COLO668 (cell line): ENCODE measurements at regions not wholly inside any gene's neighbourhood (a gene's known extent, or its start where the extent isn't known, plus 50 kb on each side); places are given as distances from the start of the nearest gene placed in this dataset.
A peak's percentile ranks its signal among the peaks of the same experiment; 100 is the strongest.
"Not testable (repeated sequence)": the region's sequence is repeated elsewhere in the genome, so short reads cannot be mapped to it uniquely, and the experiment has no call there.

Experiments
- DNase-seq: peaks from one replicate; lab custom pipeline; 2025; ENCODE audit not compliant: unreplicated experiment; lab: John Stamatoyannopoulos, UW

DNA sequence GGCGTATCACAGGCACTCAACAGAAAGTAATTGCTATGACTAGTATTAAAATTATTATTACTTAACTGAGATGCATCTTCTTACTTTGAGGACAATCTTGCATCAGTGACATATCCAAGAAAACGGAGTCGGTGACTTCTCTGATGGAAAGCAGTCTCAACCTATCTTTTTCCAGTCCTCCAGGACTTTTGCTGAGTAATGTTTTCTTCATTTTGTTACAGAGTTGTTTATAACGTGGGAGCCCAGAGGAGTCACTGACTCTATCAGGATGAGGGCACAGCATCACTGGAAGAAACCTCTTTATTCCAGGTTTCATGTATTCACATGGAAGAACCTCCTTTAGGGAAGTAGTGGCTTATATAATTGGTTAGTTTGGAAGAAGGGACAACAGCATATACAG is 51.5 kb upstream of the MELK start:
- no peak for DNase-seq

DNA sequence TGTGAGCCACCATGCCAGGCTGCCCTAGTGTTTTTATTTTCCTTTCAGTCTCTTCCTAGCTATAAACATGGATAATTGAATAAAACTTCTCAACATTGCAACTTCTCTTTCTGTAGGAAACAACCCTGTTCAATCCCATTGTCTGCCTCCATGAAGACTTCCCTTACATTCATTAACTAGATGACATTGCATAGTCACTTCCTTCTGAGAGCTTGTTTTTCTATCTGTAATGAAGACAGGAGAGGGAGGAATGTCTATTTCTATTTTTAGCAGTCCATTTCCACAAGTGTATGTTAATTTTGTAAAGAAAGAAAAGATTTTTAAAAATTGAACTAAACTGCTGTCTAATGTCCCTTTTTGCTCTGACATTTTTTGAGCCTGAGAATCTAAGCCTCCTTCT is 55.6 kb upstream of the MELK start:
- DNase-seq = no peak

DNA sequence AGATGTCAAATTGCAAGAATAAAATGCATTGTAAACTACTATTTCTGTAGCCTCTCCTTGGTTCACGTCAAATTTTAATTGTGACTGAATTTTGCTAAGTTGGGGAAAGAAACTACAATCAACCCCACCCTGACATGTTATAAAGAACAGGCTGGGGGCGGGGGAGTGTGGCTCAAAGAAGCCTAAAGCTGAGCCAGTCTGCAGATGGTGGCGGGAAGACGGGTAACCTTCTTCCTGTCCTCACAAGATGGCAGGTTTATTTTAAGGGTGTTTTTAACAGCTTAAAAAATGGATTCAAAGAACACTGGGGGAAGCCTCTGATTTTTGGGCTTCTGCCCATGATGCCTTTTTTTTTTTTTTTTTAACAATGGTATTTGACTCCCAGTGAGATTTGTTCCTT is 68.5 kb upstream of the MELK start:
- no peak for DNase-seq

DNA sequence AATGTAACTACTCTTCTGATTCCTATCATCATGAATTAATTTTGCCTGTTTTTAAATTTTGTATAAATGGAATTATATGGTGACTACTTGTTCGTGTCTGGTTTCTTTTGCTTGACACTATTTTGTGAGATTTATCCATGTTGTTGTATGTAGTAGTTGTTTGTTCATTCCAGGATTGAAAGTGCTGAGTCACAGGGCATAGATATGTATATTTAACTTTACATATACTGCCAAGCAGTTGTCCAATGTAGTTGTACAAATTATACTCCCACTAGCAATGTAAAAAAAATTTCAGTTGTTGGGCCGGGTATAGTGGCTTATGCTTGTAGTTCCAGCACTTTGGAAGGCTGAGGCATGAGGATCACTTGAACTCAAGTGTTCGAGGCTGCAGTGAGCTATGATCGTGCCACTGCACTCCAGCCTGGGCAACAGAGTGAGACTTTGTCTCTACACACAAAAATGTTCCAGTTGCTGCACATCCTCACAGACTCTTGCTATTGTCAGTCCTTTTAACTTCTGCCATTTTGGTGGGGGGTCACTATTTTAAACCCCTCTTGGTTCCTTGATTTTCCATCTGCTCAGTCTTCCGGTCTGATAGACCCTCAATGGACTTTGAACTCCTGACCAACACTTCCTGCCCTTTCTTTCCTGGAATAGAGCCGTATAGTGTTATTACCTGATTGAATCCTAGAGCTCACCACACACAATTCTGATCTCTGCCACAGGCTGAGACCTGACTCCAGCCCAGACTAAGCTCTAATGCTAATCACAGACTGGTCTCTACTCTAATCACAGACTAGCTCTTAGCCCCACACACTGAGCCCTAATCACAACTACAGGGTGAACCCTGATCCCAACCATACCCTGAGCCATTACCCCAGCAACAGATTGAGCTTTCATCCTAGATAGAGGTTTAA is 69.3 kb upstream of the MELK start:
- DNase-seq = no peak

DNA sequence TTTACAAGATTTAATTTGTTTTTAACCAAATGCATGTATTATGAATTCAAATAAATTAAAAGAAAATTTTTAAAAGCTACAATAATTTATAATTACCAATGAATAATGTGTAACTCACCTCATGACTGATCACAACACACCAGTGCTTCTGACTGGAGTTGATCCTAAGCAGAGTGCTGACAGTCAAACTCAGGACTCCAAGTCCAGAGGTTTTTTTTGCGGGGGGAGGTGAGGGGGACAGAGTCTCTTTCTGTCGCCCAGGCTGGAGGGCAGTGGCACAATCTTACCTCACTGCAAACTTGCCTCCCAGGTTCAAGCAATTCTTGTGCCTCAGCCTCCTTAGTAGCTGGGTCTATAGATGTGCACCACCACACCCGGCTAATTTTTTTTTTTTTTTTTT is 71.0 kb upstream of the MELK start:
- no peak for DNase-seq

DNA sequence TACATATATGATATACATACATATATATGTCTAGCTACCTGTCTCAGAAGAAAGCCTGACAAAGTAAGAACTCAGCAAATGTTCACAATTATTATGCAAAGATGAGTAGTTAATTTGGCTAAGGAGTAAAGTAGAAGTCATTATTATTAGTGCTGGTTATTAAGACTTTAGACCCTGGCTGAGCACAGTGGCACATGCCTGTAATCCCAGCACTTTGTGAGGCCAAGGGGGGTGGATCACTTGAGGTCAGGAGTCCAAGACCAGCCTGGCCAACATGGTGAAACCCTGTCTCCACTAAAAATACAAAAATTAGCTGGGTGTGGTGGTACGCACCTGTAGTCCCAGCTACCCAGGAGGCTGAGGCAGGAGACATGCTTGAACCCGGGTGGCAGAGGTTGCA is 71.8 kb upstream of the MELK start:
- not testable (repeated sequence) for DNase-seq

DNA sequence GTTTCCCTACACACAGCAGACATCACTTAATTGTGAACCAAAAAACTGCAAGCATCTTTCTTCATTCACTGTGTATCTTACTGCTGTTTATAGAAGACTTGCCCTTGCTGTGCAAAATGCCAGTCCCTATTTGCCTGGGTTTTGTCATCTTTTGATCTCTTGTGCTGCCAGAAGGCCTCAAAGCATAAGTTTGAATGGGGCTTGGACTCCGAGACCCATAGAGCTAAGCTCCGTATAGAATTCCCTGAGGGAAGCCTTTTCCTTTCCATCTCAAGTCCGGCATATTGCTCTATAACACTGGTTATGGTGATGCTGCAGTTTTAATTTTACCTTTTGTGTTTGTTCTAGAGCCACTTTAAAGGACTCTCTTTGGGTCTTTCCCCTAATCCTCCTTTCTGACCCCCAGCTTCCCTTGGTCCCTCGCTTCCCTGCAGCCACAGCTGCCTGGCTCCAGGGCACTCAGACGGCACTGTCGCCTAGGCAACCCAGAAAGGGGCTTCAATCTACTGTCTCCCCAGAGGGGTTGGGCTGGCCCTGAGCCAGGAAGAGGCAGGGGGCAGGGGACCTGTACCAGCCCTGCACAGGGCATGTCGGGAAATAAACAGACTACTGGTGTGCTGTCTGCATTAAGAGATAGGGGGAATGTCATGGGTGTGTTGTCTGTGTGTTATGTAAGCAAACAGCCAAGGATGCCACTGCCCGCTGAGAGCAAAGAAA is 73.4 kb upstream of the MELK start:
- peak; percentile 41 for DNase-seq

DNA sequence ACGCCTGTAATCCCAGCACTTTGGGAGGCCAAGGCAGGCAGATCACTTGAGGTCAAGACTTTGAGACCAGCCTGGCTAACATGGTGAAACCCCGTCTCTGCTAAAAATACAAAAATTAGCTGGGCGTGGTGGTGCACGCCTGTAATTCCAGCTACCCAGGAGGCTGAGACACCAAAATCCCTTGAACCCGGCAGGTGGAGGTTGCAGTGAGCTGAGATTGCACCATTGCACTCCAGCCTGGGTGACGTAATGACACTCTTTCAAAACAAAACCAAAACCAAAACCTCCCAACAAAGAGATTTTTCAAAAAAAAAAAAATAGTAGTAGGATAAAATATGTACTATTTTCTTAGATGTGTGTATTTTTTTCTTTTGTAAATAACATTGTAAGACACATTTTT is 79.1 kb upstream of the MELK start:
- not testable (repeated sequence) for DNase-seq

DNA sequence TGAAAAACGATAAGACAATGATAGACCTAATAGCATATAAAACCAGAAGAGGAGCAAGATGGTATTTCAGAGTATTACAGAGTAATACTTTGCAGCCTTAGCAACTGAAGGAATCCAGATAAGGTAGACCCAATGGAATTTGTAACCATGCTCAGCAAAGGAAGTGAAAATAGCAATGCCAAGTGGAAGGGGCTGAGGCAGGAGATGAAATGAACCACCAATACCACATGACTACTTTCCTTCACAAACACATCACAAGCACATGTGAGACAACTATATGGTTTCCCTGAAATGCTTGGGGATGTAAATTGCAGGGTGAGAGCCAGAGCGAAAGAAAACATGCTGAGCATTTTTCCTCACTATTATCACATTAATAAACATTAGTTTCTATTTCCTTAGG is 79.8 kb upstream of the MELK start:
- DNase-seq = no peak

DNA sequence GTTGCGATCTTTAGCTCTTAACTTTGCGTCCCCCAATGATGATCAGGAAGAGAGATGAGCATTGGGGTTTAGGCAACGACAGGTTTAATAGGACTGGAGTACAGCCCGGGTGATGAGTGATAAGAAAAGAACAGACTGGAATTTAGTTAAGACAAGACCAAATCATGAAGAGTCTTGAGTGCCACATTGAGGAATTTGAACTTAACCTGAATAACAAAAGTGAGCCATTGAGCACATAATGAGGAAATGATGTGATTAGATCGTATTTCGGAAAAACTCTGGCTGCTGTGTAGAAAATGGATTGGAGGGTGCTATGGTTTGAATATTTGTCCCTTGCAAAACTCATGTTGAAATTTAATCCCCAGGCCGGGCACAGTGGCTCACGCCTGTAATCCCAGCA is 83.2 kb upstream of the MELK start:
- no peak for DNase-seq

DNA sequence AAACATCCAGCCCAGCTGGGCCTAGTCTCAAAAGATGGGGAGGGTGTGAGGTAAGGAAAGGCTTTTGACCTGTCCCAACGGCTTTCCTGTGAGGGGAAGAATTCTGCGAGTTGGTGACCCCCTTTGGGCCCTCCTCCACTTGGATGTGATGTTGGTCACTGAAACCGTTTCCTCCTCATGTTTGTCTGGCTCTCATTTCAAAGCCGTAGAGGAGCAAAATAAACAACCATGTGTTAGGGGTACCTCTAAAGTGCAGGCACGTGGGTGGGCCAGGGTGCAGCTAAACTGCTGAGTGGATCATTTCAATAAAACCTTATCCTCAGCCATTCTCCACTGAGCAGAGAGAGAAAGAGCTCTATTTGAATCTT is 84.3 kb upstream of the MELK start:
- no peak for DNase-seq

DNA sequence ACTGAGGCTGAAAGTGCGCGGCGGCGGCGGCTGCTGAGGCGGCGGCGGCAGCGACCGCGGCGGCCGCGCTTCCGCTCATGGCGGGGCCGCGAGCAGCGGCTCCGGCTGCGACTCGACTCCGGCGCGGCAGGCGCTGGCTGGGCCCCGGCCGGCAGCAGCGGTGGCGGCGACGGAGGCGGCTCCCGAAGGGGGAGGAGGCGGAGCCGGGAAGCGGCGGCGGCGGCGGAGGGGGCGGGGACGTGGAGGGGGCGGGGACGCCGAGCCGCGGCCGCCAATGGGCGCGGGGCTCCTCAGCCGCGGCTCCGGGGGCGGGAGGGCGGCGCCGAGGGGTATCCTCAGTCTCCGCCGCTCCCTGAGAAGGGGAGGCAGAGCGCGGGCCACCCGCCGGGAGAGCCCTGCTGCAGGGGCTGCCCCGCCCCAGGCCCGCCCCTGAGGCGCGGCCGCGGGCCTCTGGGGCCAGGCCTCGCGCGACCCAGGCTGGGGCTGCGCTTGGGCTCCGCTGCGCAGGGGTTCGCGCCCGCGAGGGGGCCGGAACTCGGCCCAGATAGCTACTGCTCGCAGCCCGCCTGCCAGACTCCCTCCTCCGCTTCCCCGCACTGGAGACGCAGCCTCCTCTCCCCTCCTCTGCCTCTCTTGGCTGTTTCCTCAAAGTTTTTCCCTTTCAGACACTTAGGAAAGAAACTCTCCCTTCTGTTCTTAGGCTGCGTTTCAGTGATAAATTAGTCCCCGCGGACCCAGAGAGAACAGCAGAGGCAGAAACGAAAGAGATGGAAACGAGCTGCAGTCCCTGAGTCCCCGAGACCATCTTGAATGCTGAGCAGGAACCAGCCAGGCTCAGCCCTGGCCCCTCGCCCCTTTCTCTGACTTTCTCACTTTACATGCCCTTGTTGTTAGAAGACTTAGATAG is 85.0 kb upstream of the MELK start:
- peak; percentile 96 for DNase-seq

DNA sequence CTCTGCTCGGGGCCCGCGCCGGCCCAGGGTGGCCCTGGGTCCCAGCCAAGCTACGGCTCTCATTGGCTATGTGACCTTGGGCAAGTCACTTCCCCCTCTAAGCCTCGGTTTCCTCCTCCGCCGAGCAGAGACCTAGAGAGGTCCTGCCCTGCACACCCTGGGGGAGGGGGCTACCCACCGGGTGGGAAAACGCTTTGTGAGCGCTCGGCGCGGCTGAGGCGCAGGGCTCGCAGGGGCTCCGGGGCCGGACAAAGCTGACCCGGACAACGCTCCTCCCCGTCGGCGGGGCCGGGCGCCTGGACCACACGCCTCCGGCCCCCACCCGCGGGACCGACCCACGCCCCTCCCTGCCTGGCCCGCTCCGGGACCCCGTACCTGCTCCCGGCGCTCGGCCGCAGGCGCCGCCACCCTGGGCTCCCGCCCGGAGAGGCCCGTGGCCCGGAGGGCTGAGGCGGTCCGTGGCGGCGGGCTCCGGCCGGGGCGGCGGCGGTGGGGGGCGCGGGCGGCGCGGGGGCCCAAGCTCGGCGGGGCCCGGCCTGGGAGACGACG is 85.7 kb upstream of the MELK start:
- DNase-seq = peak; percentile 53

DNA sequence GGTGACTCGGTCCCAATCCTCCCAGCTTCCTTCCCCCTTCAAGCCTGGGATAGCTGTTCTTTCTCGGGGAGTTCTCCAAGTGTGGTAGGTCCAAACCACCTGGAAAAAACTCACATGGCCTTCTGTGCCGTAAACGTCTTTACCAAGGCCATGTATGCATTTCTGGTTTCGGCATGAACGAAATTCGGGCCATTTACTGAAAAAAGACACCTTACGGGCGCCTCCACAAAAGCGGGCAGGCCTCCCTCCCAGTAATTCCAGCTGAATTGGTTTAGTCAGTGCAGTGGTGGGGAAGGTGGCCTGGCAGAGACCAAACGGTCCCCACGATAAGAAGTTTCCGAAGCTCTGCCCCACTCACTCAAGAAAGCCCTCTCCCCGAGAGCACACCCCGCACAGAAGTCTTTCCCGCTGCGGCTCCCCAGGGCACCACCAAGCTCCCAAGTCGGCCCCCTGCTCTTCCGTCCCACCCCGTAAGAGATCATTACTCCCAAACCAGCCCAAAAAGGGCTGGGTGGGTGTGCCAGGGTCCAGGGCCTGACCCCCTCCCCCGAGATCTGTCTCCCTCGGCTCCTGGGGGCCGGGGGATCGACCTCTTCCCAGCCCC is 86.3 kb upstream of the MELK start:
- no peak for DNase-seq

DNA sequence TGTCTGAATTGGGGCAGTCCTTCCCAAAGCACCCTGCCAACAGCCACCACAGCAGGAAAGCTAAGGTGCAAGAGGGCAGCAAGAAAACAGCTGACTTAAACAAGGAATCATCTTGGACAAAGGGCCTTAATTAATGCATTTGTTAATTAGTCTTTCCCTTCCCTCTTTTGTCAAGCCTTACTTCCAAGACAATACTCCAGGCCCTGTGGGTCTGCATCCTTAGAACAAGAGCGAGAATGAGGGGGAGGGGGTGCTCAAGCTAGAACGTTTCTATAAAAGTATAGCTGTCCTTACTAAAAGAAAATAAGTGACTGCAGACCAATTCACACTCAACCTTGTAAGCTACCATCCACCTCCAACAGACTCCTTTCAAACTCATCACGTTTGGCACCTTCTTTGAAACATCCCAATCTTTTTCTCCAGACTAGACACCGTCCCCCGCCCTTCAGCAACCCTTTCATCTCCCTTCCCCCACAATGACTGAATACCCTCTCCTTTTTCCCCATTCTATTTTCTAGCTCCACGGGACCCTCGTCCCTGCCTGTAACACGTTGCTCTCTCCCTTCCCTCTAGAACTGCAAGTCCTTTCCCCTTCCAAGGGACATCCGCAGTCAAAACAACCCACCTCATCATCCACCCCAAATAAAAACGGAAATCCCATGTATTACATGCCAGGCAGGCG is 85.7 kb upstream of the RNF38 start:
- DNase-seq = no peak

DNA sequence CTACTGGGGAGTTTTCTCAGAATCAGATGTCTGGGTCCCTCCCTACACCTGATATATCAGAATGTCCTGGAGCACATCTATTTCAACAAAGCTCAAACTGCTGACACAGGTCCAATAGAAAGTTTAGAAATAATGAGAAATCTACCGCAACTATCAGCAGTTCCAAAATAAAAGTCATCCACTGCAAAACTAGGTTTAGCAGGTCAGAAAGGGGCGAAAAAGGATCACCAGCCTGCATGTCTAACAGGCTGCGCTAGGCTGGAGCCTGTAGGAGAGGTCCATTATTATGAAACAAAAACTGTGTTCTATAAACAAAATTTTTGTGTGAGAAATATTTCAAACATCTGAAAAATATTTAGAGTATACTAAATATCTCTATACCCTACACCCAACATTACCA is 84.1 kb upstream of the RNF38 start:
- DNase-seq = no peak

DNA sequence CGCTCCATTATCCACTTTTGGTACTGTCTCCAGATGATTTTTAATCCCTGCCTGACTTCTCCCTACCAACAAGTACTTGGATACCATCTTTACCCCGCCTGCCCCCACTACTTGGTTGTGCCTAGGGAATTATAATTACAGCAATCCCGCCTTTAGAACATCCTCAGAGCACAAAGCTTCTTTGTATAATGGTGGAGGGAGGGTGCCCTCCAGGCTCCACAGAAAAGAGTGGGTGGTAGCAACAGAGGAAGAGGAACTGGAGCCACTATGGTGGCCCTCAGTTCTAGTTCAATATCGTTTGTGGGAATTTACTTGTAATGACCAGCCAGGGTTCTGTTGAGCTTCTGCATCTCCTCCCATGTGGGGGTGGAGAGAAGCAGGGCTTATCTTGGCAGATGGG is 79.0 kb upstream of the RNF38 start:
- DNase-seq = no peak

DNA sequence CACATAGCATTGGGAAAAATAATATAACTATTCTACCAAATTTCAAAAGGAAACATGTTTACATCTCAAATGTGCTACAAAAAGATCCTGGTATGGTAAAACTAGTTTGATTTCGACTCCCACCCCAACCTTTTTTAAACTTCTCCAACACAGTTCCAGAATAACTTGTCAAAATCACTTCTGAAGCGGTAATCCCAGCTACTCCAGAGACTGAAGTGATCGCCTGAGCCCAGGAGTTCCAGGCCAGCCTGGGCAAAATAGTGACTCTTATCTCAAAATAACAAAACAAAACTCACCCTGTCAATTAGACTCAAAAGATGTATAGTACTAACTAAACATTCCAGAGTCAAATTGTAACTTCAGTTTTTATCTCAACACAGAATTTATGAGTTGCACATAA is 71.3 kb upstream of the RNF38 start:
- no peak for DNase-seq

DNA sequence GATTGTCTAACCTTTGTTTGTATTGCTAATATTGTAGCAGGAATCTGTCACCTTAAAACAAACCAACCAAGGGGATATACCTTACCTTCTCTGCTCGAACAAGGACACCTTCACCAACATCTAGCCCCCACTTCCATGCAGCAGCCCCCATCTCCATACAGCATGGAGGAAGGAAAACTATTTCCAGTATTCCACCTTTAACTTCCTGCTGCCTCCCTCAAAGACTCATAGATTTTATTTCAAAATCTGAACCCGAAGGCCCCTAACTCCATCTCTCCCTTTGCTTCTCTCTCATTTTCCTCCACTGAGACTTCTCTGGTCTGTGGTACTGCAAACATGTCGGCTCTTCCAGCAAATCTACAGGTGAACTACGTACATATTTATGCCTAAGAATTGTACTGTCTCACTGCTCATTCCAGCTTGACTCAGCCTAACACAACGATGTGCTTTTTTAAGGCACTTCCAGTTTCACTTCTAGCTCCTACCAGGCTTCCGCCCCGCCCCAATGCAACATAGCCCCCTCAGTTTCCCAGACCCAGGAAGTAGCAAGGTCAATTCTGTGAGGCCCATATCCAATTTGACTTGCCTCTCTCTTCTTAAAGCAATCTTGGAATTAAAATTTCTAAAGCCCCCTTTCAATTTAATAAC is 70.7 kb upstream of the RNF38 start:
- DNase-seq = no peak

DNA sequence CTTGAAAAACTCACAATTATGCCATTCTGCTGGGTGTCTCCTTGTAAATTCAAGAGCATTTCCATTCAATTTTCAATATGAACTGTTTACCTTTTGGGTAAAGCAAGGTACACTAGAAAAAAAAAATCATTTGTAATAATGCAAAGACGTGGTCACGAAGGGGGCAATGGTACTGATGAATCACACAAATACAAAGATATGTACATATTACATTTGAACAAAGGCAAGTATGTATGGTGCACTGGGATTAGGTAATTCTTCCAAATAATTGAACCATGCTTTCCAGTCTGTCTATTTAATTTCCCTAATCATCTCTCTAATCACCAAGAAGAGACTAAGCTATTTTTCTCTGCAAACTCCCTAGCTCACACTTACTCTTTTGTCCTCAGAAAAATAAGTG is 63.4 kb upstream of the RNF38 start:
- DNase-seq = no peak
